Limb (tissue), 2 donors: ENCODE measurements at regions not wholly inside any gene's neighbourhood (a gene's known extent, or its start where the extent isn't known, plus 50 kb on each side); places are given as distances from the start of the nearest gene placed in this dataset.
"Not testable (repeated sequence)": the region's sequence is repeated elsewhere in the genome, so short reads cannot be mapped to it uniquely, and the experiment has no call there.

Source experiments
- DNase-seq, 2 donors: peaks; one replicate each; pipeline ENCODE4 v3.0.0-alpha.2; 2016; ENCODE audit errors: extremely low spot score in 2 of 2

GRCh38 chr1:232421143-232421796, 208.7 kb downstream of the SIPA1L2 start:
- no peak for DNase-seq

- no peak for DNase-seq
Observed at GRCh38 chr1:232417636-232418248, 212.2 kb downstream of the SIPA1L2 start.

DNA sequence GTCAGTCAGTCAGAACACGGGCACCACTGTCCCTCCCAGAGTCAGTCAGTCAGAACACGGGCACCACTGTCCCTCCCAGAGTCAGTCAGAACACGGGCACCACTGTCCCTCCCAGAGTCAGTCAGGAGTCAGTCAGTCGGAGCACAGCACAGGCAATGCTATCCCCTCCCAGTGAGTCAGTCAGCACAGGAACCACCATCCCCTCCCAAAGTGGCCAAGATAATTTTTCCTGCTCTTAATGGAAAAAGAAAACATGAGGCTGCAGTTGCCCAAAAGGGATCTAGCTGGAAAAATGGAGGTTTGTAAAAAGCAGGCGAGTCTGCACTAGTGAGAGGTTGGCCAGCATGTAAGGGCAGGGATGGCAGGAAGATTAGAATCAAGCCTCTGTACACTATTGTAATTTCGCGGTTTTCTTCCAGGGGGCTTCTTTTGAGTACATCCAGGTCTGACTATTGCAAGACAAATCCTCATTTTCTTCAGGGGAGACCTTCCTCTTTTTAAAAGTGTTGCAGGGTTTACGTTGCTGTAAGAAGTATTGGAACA, 213.8 kb downstream of the SIPA1L2 start:
- no peak for DNase-seq

GRCh38 chr1:232415481-232415880, 214.5 kb downstream of the SIPA1L2 start:
- DNase-seq: not testable (repeated sequence)

DNA sequence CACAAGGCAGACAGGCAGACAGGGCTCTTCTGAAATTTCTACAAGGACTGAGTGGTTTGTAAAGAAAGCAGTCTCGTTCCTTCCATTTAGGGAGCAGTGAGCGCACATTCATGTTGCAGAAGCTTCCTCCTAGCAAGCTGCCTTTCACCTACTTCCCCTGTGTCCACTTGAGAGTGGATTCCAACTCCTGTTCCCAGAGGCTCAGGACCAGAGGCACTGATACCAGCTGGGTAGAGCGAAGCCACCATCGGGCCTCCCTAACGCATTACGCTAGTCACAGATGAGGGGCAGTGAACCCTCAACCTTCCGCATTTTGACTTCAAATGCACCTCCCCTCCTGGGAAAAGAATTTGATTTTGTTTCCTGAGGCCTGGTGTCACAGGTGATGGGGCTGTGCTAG, 215.8 kb downstream of the SIPA1L2 start:
- DNase-seq: no peak

DNA sequence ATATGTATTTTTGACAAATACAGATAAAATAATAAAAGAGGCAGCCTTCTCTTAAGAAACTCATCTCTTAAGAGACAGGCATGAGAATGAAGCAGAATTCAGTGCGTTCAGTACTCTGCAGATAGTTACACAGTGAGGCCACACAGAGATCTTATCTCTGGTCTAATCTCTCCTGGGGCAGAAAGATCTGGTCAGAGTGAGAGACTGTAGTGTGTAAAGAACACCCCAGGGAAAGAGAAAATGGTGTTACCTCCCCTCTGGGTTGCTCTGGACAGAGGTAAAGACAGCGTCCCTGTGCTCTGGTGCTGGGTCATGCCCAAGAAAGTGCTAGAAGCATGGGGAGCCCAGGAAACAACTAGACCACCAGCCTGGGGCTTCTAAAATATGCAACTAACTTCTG, 216.3 kb downstream of the SIPA1L2 start:
- DNase-seq: no peak

DNA sequence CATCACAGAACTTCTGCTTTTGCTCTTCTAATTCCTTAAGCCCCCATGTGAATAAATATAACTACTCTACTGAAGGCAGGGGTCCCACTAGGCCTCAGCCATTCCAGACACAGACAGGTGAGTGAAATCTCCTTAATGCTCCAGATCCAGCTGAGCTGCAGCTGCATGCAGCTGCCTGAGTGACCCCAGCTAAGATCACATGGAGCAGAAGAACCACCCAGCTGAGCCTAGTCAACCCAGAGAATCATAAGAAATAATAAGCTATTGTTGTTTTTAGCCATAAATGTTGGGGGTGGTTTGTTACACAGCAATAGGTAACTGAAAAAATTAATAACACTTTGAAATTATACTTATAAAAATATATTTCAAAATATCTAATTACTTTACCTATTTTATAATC, 220.3 kb downstream of the SIPA1L2 start:
- DNase-seq: no peak

GRCh38 chr1:232407120-232407519, 222.8 kb downstream of the SIPA1L2 start:
- DNase-seq: no peak

DNA sequence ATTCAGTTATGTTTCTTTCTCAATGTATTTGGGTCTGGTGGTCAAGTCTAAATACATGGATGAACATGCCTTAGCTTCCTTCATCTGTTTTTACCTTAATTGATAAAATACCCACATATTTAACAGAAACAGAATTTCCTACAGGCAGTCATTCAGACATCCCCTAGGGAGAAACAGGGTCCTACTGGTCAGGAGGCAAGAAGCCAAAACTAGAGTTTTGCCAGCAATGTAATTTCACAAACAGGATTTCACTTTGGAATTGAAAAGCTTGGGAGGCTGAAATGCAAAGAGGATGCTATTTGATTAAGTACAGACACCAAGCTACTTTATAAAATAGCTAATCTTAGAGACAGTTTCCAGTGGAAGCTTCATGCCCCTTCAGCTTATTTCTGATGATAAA, 224.2 kb downstream of the SIPA1L2 start:
- DNase-seq: no peak

DNA sequence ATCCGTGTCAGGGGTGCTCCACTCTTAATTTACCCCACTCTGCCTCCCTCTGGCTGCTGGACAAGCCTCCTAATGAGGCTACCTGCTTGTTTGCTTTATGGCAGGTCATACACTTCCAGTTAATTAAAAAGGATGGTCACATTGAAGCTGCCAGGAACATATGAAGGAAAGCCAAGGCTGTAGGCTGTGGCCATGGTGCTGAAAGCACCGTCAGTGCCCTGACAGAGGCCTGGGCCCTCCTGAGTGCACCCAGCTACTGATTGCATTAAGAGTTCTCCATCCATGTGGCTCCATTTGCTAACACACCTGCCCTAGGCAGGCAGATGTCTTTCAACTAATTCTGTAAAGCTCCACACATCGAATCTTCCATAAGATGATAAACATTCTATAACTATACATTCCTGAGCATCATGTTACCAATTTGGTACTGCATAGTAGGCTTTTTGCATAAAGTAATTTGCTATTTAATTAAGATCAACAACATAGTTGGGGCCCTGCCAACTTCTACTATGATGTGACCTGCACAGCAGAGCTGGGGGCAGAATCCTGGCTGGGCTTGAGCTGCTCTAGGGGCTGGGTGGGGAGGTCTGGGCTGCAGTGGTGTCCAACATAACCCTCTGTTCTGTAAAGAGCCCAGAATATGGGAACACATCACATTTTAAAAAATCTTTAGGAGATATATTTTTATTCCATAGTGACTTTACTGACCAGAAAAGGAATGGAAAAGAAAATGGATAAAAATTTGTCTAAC, 224.8 kb downstream of the SIPA1L2 start:
- DNase-seq: no peak

- DNase-seq: no peak
Observed at GRCh38 chr1:232404227-232404626, 225.7 kb downstream of the SIPA1L2 start.

DNA sequence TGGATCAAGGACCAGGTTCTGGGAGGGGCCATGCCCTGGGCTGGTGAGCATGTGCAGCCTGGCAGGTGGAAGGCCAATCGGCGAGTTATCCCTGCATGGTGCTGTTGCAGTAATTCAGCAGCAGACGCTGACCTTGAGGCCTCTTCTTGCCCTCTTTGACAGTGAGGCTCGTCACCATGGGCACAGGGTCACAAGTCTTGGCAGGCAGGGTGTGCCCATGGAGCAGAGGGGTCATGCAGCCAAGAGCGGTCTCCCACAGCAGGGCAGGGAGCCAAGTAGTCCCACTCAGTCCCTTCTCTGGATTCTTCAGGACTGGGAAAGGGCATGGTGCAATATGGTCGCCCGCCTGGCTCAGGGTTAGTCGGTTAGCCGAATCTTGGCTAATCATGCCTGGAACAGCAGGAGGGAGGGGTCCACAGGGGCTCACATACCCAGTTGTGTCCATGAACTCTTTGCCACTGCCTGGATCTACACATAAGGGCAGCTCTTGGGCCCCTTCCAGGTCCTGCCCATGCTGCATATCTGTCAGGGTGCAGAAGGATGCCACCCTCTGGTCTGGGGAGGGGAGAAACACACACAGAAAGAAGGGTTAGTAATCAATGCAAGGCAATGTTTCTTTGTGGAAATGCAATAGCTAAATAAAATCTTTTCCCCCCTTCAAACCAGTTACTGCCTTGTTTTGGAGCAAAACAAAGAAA, 226.8 kb downstream of the SIPA1L2 start:
- no peak for DNase-seq

GRCh38 chr1:232398823-232399222, 231.1 kb downstream of the SIPA1L2 start:
- no peak for DNase-seq

DNA sequence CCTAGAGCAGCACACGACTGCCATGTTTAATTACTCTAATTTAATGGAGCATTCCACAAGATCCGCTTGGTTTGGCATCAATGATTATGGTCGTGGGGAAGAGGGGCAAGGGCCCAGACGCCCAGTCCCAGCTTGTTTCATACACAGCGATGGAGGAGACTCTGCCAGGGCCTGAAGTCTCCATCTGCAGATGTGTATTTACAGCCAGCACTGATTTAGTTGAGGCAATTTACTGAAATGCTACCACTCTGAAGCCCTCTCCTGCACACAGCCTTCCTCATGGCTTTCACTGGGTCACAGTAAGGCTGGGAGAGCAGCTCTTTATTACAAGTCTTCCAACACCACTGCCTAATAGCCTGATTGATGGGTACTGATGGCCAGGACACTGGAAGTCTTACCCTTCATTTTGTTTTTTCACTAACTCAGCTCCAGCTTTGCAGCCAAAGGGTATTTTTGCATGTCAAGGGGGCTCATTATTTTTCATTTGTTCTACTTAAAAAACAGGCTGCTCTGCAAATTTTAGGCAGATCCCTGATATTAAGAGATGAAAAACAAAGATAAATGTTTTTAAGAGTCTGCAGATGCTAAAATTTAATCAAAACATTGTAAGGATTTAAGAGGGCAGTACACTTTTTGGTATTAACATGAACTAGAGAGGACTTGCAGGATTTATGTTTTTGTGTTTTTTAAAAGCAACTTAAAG, 236.3 kb downstream of the SIPA1L2 start:
- DNase-seq: no peak

DNA sequence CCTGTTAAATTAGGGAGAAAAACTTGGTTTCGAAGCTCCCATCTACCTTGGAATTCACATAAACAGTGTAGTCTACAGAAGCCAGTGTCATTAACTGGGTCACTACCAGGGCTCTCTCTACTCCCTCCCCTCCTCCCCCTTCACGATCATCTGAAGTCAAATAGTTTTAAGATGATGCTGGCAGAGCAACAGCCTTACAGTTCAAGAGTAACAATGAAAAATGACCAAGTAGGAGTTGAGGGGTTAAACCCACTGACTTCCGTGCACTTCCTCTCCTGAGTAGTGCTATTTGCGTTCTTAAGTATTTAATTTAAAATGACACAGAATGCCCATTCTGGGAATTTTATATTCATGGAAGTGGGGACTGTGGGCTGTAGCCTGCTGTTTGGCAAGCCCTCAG, 236.9 kb downstream of the SIPA1L2 start:
- DNase-seq: no peak

DNA sequence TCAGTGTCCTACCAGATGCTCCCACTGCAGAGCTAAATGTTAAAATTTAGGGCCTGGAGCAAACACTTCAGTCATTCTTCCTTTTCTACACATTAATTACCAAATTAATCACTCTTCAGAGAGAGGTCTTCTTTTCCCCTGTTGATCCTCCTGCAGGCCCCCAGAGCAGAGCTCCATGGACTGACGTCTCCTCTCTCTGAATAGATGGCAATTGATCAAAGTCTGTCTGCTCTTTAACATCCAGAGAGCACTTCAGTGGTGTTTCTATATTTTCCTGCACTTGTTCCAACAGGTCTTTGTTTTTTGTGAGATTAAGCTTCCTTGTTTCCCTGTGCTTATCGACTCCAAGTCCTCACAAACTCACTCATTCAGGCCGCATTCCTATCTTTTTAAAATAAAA, 239.3 kb downstream of the SIPA1L2 start:
- DNase-seq: no peak

DNA sequence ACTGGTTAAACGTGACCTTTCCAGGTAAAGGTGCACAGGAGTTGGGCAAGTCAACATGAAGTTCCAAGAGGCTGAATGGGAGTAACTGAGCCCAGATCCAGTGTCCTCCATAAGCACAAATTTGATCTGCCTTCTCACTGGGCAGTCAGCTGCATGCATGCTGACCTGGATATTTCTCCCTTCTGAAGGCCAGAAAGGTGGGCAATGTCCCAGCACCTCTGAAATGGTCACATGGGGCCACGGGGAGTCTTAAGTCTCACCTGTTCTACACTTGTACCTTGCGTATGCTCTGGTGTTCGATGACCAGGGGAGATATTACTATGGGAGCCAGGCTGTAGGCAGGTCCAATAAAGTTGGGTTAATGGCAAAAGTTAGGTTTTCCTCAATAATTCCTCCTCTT, 240.2 kb downstream of the SIPA1L2 start:
- no peak for DNase-seq

DNA sequence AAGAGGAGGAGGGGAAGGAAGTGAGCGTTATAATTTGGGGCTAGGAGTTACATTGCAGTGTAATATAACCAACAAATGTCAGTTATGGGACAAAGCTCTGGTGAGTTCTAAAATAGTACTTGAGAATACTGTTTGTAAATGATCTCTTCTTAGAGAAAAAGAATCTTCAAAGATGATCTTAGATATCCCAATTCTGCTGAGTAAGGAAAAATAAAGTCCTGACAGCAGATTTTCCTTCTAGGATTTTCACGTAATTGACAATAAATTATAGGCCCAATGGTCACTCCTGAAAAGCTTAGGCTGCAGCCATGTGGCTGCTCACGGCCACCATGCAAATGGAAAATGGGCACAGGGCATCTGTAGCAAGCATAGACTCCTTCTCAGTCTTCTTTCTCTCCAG, 241.6 kb downstream of the SIPA1L2 start:
- no peak for DNase-seq

DNA sequence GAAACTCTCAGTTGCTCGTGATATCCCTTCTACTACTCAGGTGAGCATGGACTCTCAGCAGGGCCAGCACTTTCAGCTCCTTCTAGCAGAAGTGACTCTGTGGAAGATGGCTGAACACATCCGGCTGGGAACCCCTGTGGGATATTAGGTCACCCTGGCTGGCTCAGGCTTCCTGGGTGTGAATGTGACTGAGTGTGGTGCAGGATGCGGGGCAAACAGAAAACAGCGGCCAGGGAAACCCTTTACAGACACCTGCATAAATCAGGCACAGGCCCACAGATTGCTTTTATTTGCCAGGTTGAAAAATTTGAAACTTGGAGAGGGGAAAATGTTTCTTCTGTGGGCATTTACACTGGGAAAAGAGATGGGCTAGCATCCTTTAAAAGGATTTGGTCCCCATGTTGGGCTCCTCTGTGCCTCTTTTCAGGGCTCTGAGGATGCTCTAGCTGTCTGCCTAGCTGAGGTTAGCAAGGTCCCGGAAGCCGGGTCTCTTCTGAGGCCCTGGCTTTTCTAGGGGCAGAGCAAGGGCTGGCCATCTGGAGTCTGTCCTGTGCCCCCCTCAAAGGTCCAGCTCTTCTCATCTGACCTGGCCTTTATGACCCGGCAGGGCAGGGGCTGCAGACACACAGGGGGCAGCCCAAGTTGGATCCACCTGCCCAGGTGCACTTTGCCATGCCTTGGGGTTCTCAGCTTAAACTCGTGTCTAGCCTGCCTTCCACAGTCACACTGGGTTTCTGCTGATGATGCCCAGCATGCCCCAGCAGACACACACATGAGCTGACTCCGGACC, 243.0 kb downstream of the SIPA1L2 start:
- DNase-seq: no peak

GRCh38 chr1:232386294-232386693, 243.6 kb downstream of the SIPA1L2 start:
- DNase-seq: no peak

GRCh38 chr1:232385221-232385620, 244.7 kb downstream of the SIPA1L2 start:
- no peak for DNase-seq
